Stimulated activated CD4-positive, alpha-beta T cell treated with anti-CD3 and anti-CD28 coated beads, Interleukin-1b, Interleukin-23, amount 100 ng/mL, for 4 hours (primary cell): ENCODE measurements at regions not wholly inside any gene's neighbourhood (a gene's known extent, or its start where the extent isn't known, plus 50 kb on each side); places are given as distances from the start of the nearest gene placed in this dataset.
"Not testable (repeated sequence)": the region's sequence is repeated elsewhere in the genome, so short reads cannot be mapped to it uniquely, and the experiment has no call there.

Experiments
- DNase-seq, 2 donors: peaks; one replicate each; pipeline ENCODE4 v3.0.0-alpha.2; 2020; ENCODE audit warnings: low read depth in 2 of 2

GRCh38 chr6:71360556-71361335, 72.1 kb downstream of the OGFRL1 start:
- not testable (repeated sequence) for DNase-seq

GRCh38 chr6:71364889-71365542, 76.4 kb downstream of the OGFRL1 start:
- no peak for DNase-seq

- no peak for DNase-seq
Measured at GRCh38 chr6:71367756-71368155, 79.1 kb downstream of the OGFRL1 start.

- DNase-seq, result no peak
Measured at GRCh38 chr6:71368284-71368683, 79.7 kb downstream of the OGFRL1 start.

- no peak for DNase-seq
Measured at GRCh38 chr6:71371559-71371958, 82.9 kb downstream of the OGFRL1 start.

- DNase-seq, result no peak
Measured at GRCh38 chr6:71373943-71374342, 85.3 kb downstream of the OGFRL1 start.

- no peak for DNase-seq
Measured at GRCh38 chr6:71375676-71376075, 87.1 kb downstream of the OGFRL1 start.

- DNase-seq, result no peak
Measured at GRCh38 chr6:71376830-71377229, 88.2 kb downstream of the OGFRL1 start.

GRCh38 chr6:71383476-71383875, 94.9 kb downstream of the OGFRL1 start:
- DNase-seq, result no peak

- no peak for DNase-seq
Measured at GRCh38 chr6:71383901-71384489, 95.4 kb downstream of the OGFRL1 start.

GRCh38 chr6:71385111-71385822, 96.7 kb downstream of the OGFRL1 start:
- DNase-seq, result no peak

GRCh38 chr6:71386215-71386614, 97.6 kb downstream of the OGFRL1 start:
- DNase-seq, result no peak

- DNase-seq, result no peak
Measured at GRCh38 chr6:71387179-71387578, 98.6 kb downstream of the OGFRL1 start.

GRCh38 chr6:71388068-71388744, 99.6 kb downstream of the OGFRL1 start:
- DNase-seq, result no peak

- no peak for DNase-seq
Measured at GRCh38 chr6:71388856-71389527, 100.4 kb downstream of the OGFRL1 start.

GRCh38 chr6:71391126-71391525, 102.5 kb downstream of the OGFRL1 start:
- DNase-seq, result no peak

GRCh38 chr6:71392276-71392675, 103.7 kb downstream of the OGFRL1 start:
- DNase-seq, result no peak

GRCh38 chr6:71393471-71393870, 104.9 kb downstream of the OGFRL1 start:
- DNase-seq, result no peak

- DNase-seq, result no peak
Measured at GRCh38 chr6:71393981-71394432, 105.4 kb downstream of the OGFRL1 start.

GRCh38 chr6:71394926-71395325, 106.3 kb downstream of the OGFRL1 start:
- DNase-seq, result no peak
